Endothelial cell of umbilical vein (primary cell): ENCODE measurements at regions not wholly inside any gene's neighbourhood (a gene's known extent, or its start where the extent isn't known, plus 50 kb on each side); places are given as distances from the start of the nearest gene placed in this dataset.

Source experiments
- CTCF ChIP-seq, 2 donors: IDR thresholded peaks; 1 replicate in 1 of 2; 2 replicates in 1 of 2; pipeline ENCODE4 v1.5.1; 2011; ENCODE audit warnings: low read length in 2 of 2, mild to moderate bottlenecking in 2 of 2, moderate library complexity in 2 of 2, control low read depth in 1 of 2, inconsistent platforms in 1 of 2, low read depth in 1 of 2; ENCODE audit not compliant: insufficient read depth in 1 of 2; ENCODE audit errors: extremely low read depth in 1 of 2
- JUN ChIP-seq: IDR thresholded peaks from 2 replicates; pipeline ENCODE4 v1.6.1; 2011; ENCODE audit warnings: borderline replicate concordance, low read depth; ENCODE audit not compliant: insufficient read length, insufficient read depth
- MAX ChIP-seq: IDR thresholded peaks from 2 replicates; pipeline ENCODE4 v1.6.1; 2011; ENCODE audit not compliant: insufficient read depth, insufficient read length
- POLR2A ChIP-seq: IDR thresholded peaks from 2 replicates; pipeline ENCODE4 v1.6.1; 2012; ENCODE audit warnings: low read depth, mild to moderate bottlenecking, control low read depth, low read length
- POLR2AphosphoS5 ChIP-seq: IDR thresholded peaks from 2 replicates; pipeline ENCODE4 v1.6.1; 2012; ENCODE audit warnings: low read depth, mild to moderate bottlenecking, control low read depth, low read length, moderate library complexity; ENCODE audit not compliant: insufficient read depth

- TF ChIP-seq CTCF (IDR thresholded peaks at IDR 0.05; ENCODE audit: extremely low read depth in 1 of 2, insufficient read depth in 1 of 2, low read depth in 1 of 2, low read length in 2 of 2) (no peak), POLR2A (no peak), JUN (no peak), MAX (no peak), POLR2AphosphoS5 (no peak)
Measured at GRCh38 chr13:111636804-111637203, 316.4 kb downstream of the TEX29 start.
